Smooth muscle cell (in vitro differentiated cells): ENCODE measurements at regions not wholly inside any gene's neighbourhood (a gene's known extent, or its start where the extent isn't known, plus 50 kb on each side); places are given as distances from the start of the nearest gene placed in this dataset.

Experiments
- DNase-seq: peaks from one replicate; lab custom pipeline; 2025; ENCODE audit not compliant: unreplicated experiment; lab: John Stamatoyannopoulos, UW
- H2AFZ ChIP-seq: fragments of 200-600 bp; sonication (generic); 2 replicates; pipeline ENCODE4 v1.6.0; 2016; ENCODE audit warnings: antibody characterized with exemption, low read depth, mild to moderate bottlenecking
- H3F3A ChIP-seq: fragments of 200-600 bp; sonication (generic); 2 replicates; pipeline ENCODE4 v1.6.0; 2017; ENCODE audit warnings: antibody characterized with exemption, low read depth
- H3K27ac ChIP-seq: fragments of 200-600 bp; sonication (generic); 2 replicates; pipeline ENCODE4 v1.5.1; 2016; ENCODE audit warnings: low read depth, mild to moderate bottlenecking
- H3K27me3 ChIP-seq: fragments of 200-600 bp; sonication (generic); 2 replicates; pipeline ENCODE4 v1.6.1; 2016; ENCODE audit warnings: low read depth, mild to moderate bottlenecking
- H3K36me3 ChIP-seq: fragments of 200-600 bp; sonication (generic); 2 replicates; pipeline ENCODE4 v1.5.1; 2016; ENCODE audit warnings: low read depth
- H3K4me1 ChIP-seq: fragments of 200-600 bp; sonication (generic); 2 replicates; pipeline ENCODE4 v1.5.1; 2016; ENCODE audit warnings: low read depth
- H3K4me2 ChIP-seq: fragments of 200-600 bp; sonication (generic); 2 replicates; pipeline ENCODE4 v1.6.0; 2016; ENCODE audit warnings: mild to moderate bottlenecking
- H3K4me3 ChIP-seq: fragments of 200-600 bp; sonication (generic); 2 replicates; pipeline ENCODE4 v1.5.1; 2016; ENCODE audit warnings: mild to moderate bottlenecking
- H3K79me2 ChIP-seq: fragments of 200-600 bp; sonication (generic); 2 replicates; pipeline ENCODE4 v1.6.0; 2016; ENCODE audit warnings: low read depth, mild to moderate bottlenecking
- H3K9ac ChIP-seq: fragments of 200-600 bp; sonication (generic); 2 replicates; pipeline ENCODE4 v1.6.0; 2016; ENCODE audit warnings: low read depth
- H3K9me3 ChIP-seq: fragments of 200-600 bp; sonication (generic); replicated peaks from 2 replicates; pipeline ENCODE4 v1.5.1; 2016; ENCODE audit warnings: low read depth
- H4K20me1 ChIP-seq: fragments of 200-600 bp; sonication (generic); 2 replicates; pipeline ENCODE4 v1.6.0; 2016; ENCODE audit warnings: low read depth
- CTCF ChIP-seq: fragments of 200-600 bp; sonication (generic); IDR thresholded peaks from 2 replicates; pipeline ENCODE4 v1.5.1; 2017; ENCODE audit warnings: borderline replicate concordance, mild to moderate bottlenecking, antibody characterized with exemption; ENCODE audit not compliant: insufficient read depth, poor library complexity, severe bottlenecking
- WGBS: methylation state at CpG from one replicate; pipeline ENCODE4 v1.1.7; 2016; ENCODE audit warnings: low lambda C conversion rate; 5-methylcytosine and 5-hydroxymethylcytosine counted together

- 83% methylated on average over 11 of the region's 11 CpGs for whole genome bisulfite sequencing
- DNase-seq, result no peak
- Histone ChIP-seq H3K9me3 (no peaks in the 10 kb centered on the region), H3K36me3 (no peaks in the 10 kb centered on the region), H2AFZ (no peak overlapping the region), H3K9ac (no peak overlapping the region), H3K4me3 (no peak overlapping the region), H3K4me2 (no peak overlapping the region), H3K27me3 (no peaks in the 10 kb centered on the region), H3K27ac (no peak overlapping the region), H4K20me1 (no peaks in the 10 kb centered on the region), H3K79me2 (no peaks in the 10 kb centered on the region), H3K4me1 (peaks cover 10% of the 10 kb centered on the region), H3F3A (no peaks in the 10 kb centered on the region)
- TF ChIP-seq CTCF, result no peak
Measured at GRCh38 chr3:63015614-63016309, 140.5 kb upstream of the CADPS start.

GRCh38 chr3:63022114-63022513 is 146.9 kb upstream of the CADPS start:
- no peak overlapping the region for H2AFZ ChIP-seq
- H3K79me2 ChIP-seq, result no peaks in the 10 kb centered on the region
- H3K36me3 ChIP-seq, result no peaks in the 10 kb centered on the region
- no peaks in the 10 kb centered on the region for H3K9me3 ChIP-seq
- H3K4me1 ChIP-seq, result no peaks in the 10 kb centered on the region
- H3K27ac ChIP-seq, result no peak overlapping the region
- no peak overlapping the region for H3K9ac ChIP-seq
- H3F3A ChIP-seq, result no peaks in the 10 kb centered on the region
- no peak overlapping the region for H3K4me3 ChIP-seq
- H3K4me2 ChIP-seq, result no peak overlapping the region
- H3K27me3 ChIP-seq, result no peaks in the 10 kb centered on the region
- WGBS, result 89% methylated on average over 2 of the region's 2 CpGs
- H4K20me1 ChIP-seq, result no peaks in the 10 kb centered on the region
- no peak for DNase-seq
- TF ChIP-seq CTCF, result no peak

DNA sequence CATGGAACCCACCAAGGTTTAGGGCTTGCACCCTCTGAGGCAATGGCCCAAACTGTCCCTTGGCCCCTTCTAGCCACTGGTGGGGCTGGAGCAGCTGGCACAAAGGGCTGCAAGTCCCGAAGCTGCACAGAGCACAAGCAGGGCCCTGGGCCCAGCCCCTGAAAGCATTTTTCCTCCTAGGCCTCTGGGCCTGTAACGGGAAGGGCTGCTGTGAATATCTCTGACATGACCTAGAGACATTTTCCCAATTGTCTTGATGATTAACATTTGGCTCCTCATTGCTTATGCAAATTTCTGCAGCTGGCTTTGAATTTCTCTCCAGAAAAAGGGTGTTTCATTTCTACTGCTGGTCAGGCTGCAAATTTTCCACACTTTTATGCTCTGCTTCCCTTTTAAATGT is 151.5 kb upstream of the CADPS start:
- H4K20me1 ChIP-seq, result no peaks in the 10 kb centered on the region
- no peak for TF ChIP-seq CTCF
- H2AFZ ChIP-seq, result no peak overlapping the region
- H3F3A ChIP-seq, result no peaks in the 10 kb centered on the region
- no peak for DNase-seq
- H3K79me2 ChIP-seq, result no peaks in the 10 kb centered on the region
- H3K4me3 ChIP-seq, result no peak overlapping the region
- no peak overlapping the region for H3K9ac ChIP-seq
- no peaks in the 10 kb centered on the region for H3K9me3 ChIP-seq
- no peaks in the 10 kb centered on the region for H3K36me3 ChIP-seq
- H3K4me2 ChIP-seq, result no peak overlapping the region
- no peaks in the 10 kb centered on the region for H3K4me1 ChIP-seq
- WGBS, result 86% methylated on average over 2 of the region's 2 CpGs
- no peak overlapping the region for H3K27ac ChIP-seq
- no peaks in the 10 kb centered on the region for H3K27me3 ChIP-seq

GRCh38 chr3:63029326-63029725 is 154.1 kb upstream of the CADPS start:
- H3K4me3 ChIP-seq, result no peak overlapping the region
- H3F3A ChIP-seq, result no peaks in the 10 kb centered on the region
- H3K4me2 ChIP-seq, result no peak overlapping the region
- no peak overlapping the region for H3K9ac ChIP-seq
- no peaks in the 10 kb centered on the region for H4K20me1 ChIP-seq
- no peaks in the 10 kb centered on the region for H3K9me3 ChIP-seq
- no peak overlapping the region for H3K27ac ChIP-seq
- H2AFZ ChIP-seq, result no peak overlapping the region
- H3K4me1 ChIP-seq, result no peaks in the 10 kb centered on the region
- no peak for TF ChIP-seq CTCF
- H3K79me2 ChIP-seq, result no peaks in the 10 kb centered on the region
- no peaks in the 10 kb centered on the region for H3K27me3 ChIP-seq
- 83% methylated on average over 3 of the region's 3 CpGs for WGBS
- no peaks in the 10 kb centered on the region for H3K36me3 ChIP-seq
- DNase-seq, result no peak
